GM19463 (cell line): ENCODE measurements at regions not wholly inside any gene's neighbourhood (a gene's known extent, or its start where the extent isn't known, plus 50 kb on each side); places are given as distances from the start of the nearest gene placed in this dataset.

Experiments used
- ATAC-seq: cut with Tn5 transposase; IDR thresholded peaks from one replicate; pipeline ENCODE4 v1.9.1; 2021; ENCODE audit warnings: mild to moderate bottlenecking, moderate library complexity; ENCODE audit not compliant: unreplicated experiment

GRCh38 chrY:15397556-15398280 is 873.4 kb downstream of the NLGN4Y start:
- no peak for ATAC-seq

GRCh38 chrY:15402451-15402850 is 878.1 kb downstream of the NLGN4Y start:
- no peak for ATAC-seq

- ATAC-seq, result no peak
Measured at GRCh38 chrY:15404551-15404950, 880.2 kb downstream of the NLGN4Y start.

GRCh38 chrY:15415165-15415564 is 890.8 kb downstream of the NLGN4Y start:
- no peak for ATAC-seq

- no peak for ATAC-seq
Measured at GRCh38 chrY:15418613-15419012, 894.3 kb downstream of the NLGN4Y start.

- no peak for ATAC-seq
Measured at GRCh38 chrY:15424665-15425132, 900.4 kb downstream of the NLGN4Y start.

GRCh38 chrY:15440021-15440695 is 915.8 kb downstream of the NLGN4Y start:
- no peak for ATAC-seq

- ATAC-seq, result no peak
Measured at GRCh38 chrY:15440696-15441408, 916.5 kb downstream of the NLGN4Y start.

- no peak for ATAC-seq
Measured at GRCh38 chrY:15441878-15442277, 917.5 kb downstream of the NLGN4Y start.

GRCh38 chrY:15445871-15446270 is 921.5 kb downstream of the NLGN4Y start:
- no peak for ATAC-seq

GRCh38 chrY:15446861-15447260 is 922.5 kb downstream of the NLGN4Y start:
- ATAC-seq, result no peak

- ATAC-seq, result no peak
Measured at GRCh38 chrY:15447959-15448358, 923.6 kb downstream of the NLGN4Y start.

GRCh38 chrY:15455133-15455937 is 931.0 kb downstream of the NLGN4Y start:
- ATAC-seq, result no peak

- ATAC-seq, result no peak
Measured at GRCh38 chrY:15455980-15456469, 931.7 kb downstream of the NLGN4Y start.

GRCh38 chrY:15456491-15456890 is 932.2 kb downstream of the NLGN4Y start:
- no peak for ATAC-seq

- no peak for ATAC-seq
Measured at GRCh38 chrY:15457682-15458081, 933.4 kb downstream of the NLGN4Y start.

- no peak for ATAC-seq
Measured at GRCh38 chrY:15458426-15458825, 934.1 kb downstream of the NLGN4Y start.

- no peak for ATAC-seq
Measured at GRCh38 chrY:15465880-15466279, 941.6 kb downstream of the NLGN4Y start.

GRCh38 chrY:15466891-15467290 is 942.6 kb downstream of the NLGN4Y start:
- no peak for ATAC-seq

- no peak for ATAC-seq
Measured at GRCh38 chrY:15468091-15468490, 943.8 kb downstream of the NLGN4Y start.

GRCh38 chrY:15471371-15471770 is 947.0 kb downstream of the NLGN4Y start:
- ATAC-seq, result no peak
